NCI-H2107 treated with DMSO at 0.1 percent for 48 hours (cell line): ENCODE measurements at regions not wholly inside any gene's neighbourhood (a gene's known extent, or its start where the extent isn't known, plus 50 kb on each side); places are given as distances from the start of the nearest gene placed in this dataset.
A peak's percentile ranks its signal among the peaks of the same experiment; 100 is the strongest.

Source experiments
- DNase-seq: peaks from one replicate; lab custom pipeline; 2025; ENCODE audit not compliant: unreplicated experiment; lab: John Stamatoyannopoulos, UW

- DNase-seq = no peak
Measured at GRCh38 chr2:221100467-221101089, 471.5 kb downstream of the EPHA4 start.

DNA sequence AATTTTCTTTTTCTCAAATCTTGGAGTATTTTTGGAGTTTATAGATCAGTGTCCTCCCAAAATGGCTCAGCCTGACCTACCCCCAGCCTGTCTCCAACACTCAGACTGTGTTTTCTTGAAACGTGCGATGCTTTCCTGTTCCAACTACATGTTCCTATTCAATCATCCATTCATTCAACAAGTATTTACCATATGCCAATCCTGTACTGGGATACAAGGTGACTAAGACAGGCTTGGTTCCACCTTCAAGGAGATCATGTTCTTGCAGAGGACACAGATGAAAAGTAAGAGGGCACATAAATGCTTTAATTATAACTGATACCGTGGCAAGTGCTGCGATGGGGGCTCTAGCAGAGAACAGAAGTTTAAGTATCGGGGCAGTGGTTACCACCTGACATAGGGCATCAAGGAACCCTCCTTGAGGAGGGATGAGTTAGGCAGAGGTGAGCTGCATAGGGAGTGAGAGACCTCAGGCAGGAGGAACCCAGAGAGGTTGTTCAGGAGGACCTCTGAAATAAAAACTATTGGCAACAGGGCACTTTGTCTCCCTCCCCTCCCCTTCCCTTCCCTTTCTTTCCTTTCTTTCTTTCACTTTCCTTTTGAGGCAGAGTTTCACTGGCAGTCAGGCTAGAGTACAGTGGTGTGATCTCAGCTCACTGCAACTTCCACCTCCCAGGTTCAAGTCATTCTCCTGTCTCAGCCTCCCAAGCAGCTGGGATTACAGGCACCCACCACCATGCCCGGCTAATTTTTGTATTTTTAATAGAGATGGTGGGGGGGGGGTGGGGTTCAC, 469.0 kb downstream of the EPHA4 start:
- DNase-seq = no peak

DNA sequence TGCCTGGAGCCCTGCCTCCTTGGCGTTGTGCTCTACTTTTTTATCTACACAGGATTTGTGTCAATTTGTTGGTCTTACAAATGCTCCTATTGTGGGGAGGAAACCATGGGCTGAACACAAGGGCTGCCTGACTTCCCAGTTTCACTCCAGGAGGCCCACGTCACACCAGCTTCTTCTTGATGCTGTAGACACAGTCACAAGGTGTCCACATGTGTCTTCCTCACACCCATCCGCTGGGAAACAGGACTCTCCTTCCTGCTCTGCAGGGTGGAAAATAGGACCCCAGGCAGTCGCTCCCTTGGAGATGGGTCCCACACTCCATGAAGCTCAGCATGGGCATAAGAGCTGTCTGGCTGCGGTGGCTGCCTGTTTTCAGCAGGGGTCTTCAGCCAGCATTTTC, 468.2 kb downstream of the EPHA4 start:
- DNase-seq = no peak

DNA sequence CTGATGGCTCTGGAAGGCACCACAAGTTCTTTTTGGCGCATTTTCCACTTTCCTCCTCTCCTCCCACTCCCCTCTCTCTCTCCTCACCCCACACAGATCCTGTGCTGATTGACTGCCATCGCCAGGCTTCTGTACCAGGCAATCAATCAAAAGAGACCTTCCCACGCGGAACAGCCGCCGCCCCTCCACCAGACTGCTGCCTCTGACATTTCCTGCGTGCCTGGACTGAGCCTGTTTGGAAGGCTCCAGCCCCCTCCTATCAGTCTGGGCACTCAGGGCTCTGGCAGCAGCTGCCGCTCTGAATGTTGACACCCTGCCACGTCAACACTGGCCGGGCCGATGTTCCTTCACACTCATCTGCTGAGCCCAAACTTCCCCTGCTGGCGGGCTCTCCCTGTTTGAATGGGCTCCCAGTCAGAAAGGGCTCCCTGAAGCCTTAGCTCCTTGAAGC, 467.7 kb downstream of the EPHA4 start:
- DNase-seq = no peak

DNA sequence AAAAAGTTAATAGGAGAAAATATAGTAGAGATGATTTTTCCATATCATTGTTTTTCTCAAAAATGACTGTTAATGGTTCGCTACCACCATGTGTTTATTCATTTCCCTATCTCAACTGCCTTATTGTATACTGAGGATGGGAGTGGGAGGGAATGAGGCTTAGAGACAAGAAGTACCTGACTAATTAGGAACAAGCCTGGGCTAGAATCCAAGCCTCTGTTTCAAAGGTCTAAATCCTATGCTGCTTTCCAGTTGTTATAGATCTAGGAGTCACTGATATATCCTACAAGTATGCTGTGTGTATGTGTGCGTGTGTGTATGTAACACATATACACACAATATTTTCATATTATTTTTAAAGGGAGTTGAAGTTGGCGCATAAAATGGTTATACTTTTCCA, 465.9 kb downstream of the EPHA4 start:
- no peak for DNase-seq

GRCh38 chr2:221107424-221107823, 464.7 kb downstream of the EPHA4 start:
- DNase-seq = no peak

- no peak for DNase-seq
Measured at GRCh38 chr2:221109552-221109951, 462.6 kb downstream of the EPHA4 start.

GRCh38 chr2:221111739-221112138, 460.4 kb downstream of the EPHA4 start:
- DNase-seq = no peak

- no peak for DNase-seq
Measured at GRCh38 chr2:221112744-221113143, 459.4 kb downstream of the EPHA4 start.

- DNase-seq = no peak
Measured at GRCh38 chr2:221115944-221116343, 456.2 kb downstream of the EPHA4 start.

- no peak for DNase-seq
Measured at GRCh38 chr2:221120643-221121042, 451.5 kb downstream of the EPHA4 start.

DNA sequence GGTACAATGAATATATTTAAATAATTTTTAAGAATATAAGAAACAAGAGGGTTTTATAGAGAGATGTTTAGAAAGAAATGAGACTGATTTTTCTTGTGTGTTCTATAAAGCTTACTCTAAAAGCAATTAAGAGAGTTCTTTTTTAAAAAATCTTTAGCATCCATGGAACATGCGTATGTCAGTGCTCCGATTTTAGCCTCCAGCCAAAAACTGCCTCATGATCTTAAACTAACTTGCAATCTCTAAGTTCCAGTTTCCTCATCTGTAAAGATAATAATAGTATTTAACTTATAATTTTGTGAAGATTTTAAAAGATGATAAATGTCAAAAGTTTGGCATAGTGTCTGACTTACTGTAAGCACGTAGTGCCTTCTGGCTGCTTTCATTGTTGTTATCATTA, 448.7 kb downstream of the EPHA4 start:
- no peak for DNase-seq

DNA sequence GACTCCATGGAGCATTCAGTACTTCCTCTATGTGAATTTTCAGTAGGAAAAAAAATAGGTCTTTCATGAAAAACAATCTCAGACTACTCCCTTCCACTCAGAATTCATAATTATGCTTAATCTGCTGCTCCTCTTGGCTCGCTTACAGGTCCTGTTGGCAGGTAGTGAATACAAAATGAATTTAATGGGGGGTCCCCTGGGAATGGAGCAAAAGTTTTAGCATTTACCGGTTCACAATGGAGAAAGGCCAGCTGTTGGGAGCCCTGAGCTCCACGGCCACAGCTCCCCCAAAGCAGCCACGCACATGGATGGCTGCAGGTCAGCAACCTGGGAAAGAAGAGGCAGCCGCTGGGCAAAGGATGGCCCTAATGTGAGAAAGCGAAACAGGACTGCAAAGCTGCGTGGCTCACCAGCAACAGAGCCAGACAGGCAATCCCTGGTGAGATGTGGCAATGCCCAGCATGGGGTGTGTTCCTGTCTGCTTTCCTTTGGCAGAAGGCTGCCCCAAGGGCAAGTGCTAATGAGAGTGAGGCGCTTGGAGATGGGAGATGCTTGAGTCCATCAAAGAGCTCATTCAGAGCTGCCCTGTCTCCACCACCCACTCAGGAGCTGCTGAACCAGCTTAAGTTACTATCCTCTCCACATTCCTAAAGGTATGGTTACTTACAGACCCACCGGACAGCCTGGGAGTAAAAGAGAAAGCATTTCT, 447.4 kb downstream of the EPHA4 start:
- DNase-seq = peak; percentile 66

GRCh38 chr2:221125691-221126090, 446.4 kb downstream of the EPHA4 start:
- DNase-seq = no peak

- DNase-seq = peak; percentile 38
Measured at GRCh38 chr2:221129657-221130056, 442.4 kb downstream of the EPHA4 start.

DNA sequence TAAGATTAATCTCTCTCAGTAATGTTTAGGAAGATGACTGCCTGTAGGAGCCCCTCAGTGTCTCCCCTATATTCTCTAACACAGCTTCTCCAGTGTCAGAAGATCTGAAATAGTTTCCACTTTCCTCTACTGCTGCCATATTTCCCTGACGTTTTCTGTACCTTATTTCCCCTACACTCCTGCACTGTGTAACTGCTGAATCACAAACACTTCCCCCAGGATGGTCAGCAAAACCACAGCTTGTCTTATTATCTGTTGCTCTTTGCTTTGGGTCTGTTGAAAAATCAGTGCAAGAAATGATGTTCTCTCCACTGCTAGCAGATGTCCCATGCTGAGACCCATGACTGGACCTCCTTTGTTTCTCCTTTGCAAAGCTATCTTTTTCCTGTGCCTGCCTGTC, 441.7 kb downstream of the EPHA4 start:
- DNase-seq = no peak

- no peak for DNase-seq
Measured at GRCh38 chr2:221133941-221134340, 438.2 kb downstream of the EPHA4 start.

DNA sequence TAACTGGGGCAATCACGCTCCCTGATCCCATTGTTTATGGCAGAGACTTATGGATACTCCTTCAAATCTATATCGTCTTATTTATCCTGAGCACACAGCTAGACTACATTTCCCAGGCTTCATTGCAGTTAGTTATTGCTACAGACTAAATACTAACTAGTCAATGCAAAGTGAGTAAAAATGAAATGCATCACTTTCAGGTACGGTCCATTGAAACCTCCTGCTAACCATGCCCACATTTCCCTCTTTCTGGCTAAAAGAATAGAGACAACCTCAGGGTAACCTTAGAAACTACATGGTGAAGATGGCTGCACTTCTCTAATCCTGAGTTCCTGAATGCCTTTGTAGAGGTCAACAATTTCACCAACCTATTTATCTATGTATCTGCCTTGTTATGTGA, 437.4 kb downstream of the EPHA4 start:
- DNase-seq = no peak

DNA sequence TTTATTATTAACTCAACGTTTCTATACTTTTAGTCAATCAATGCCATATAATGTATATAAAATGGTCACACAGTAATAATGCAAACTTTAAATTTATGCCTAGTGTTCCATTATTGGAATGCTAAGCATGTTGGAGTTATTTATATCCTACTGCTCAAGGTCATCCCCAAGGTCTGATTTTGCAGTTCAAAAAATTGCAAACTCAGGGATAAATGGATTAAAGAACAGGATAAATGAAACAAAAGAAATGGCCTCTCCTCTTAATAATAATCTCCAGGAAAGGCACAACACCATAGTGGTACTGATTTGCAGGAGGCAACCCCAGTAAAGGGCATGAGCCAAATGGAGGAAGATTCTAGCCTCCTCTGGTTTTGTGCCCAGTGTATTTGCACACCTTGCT, 436.4 kb downstream of the EPHA4 start:
- DNase-seq = no peak

- no peak for DNase-seq
Measured at GRCh38 chr2:221137385-221137784, 434.7 kb downstream of the EPHA4 start.

DNA sequence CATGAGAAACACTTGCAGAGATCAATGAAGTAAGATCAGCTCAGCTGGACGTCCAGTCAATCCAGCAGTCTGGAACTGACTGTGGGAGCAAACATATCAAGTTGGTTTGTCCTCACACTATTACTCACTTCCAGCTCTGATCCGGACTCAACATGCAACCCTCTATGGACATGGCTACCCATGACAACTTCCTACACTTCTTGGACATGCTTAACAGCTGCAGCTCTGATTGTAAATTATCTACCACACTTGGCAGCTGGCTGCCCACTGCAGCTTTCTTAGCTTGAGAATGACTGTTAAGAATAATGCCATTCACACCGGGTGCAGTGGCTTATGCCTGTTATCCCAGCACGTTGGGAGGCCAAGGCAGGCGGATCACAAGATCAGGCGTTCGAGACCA, 429.8 kb downstream of the EPHA4 start:
- no peak for DNase-seq

DNA sequence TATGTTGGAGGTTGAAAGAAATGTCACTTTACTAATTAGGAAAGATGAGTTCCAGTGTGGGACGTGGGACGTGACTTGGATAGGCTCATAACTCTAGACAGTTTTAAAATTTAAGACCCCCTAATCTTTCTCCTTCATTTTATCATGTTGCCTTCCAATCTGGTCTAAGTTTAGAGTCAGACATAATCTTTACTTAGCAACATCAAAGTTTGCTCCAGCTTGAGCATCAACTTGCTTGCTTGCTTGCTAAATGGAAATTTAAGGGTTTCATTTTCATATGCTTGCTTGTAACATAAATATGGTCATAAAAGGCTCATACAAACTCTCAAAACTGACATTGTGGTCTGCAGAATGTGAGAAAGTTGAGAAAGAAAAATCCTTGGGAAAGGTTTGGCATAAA, 428.9 kb downstream of the EPHA4 start:
- no peak for DNase-seq
